Liver (tissue), 8 donors: ENCODE measurements at regions not wholly inside any gene's neighbourhood (a gene's known extent, or its start where the extent isn't known, plus 50 kb on each side); places are given as distances from the start of the nearest gene placed in this dataset.

Source experiments
- DNase-seq: peaks from one replicate; pipeline ENCODE4 v3.0.0-alpha.2; 2017; ENCODE audit warnings: low spot score
- H3K27ac ChIP-seq, 2 donors: one replicate each; pipeline ENCODE4 v1.7.0; 2013; ENCODE audit warnings: inconsistent platforms in 2 of 2, low read length in 2 of 2, control low read depth in 1 of 2, low read depth in 1 of 2, mild to moderate bottlenecking in 1 of 2
- H3K27me3 ChIP-seq, 4 donors: one replicate each; pipeline versions ENCODE4 v1.6.1 to v1.7.0; 2013; ENCODE audit warnings: low read length in 3 of 4, inconsistent platforms in 1 of 4, mild to moderate bottlenecking in 1 of 4, moderate library complexity in 1 of 4; ENCODE audit not compliant: control insufficient read depth in 4 of 4, insufficient read depth in 4 of 4
- H3K36me3 ChIP-seq, 4 donors: one replicate each; pipeline versions ENCODE4 v1.6.1 to v1.7.0; 2013; ENCODE audit warnings: low read length in 3 of 4, mild to moderate bottlenecking in 3 of 4, low read depth in 1 of 4, moderate library complexity in 1 of 4; ENCODE audit not compliant: control insufficient read depth in 4 of 4, insufficient read depth in 3 of 4
- H3K4me1 ChIP-seq, 4 donors: one replicate each; pipeline versions ENCODE4 v1.6.1 to v1.7.0; 2013; ENCODE audit warnings: low read length in 3 of 4, mild to moderate bottlenecking in 3 of 4, moderate library complexity in 1 of 4; ENCODE audit not compliant: control insufficient read depth in 4 of 4, insufficient read depth in 4 of 4
- H3K4me3 ChIP-seq, 3 donors: one replicate each; pipeline versions ENCODE4 v1.6.1 to v1.7.0; 2013; ENCODE audit warnings: low read length in 3 of 3, control low read depth in 1 of 3, low read depth in 1 of 3, mild to moderate bottlenecking in 1 of 3
- H3K9ac ChIP-seq, 2 donors: one replicate each; pipeline ENCODE4 v1.7.0; 2013; ENCODE audit warnings: low read length in 2 of 2, mild to moderate bottlenecking in 2 of 2, moderate library complexity in 2 of 2, control low read depth in 1 of 2, low read depth in 1 of 2
- H3K9me3 ChIP-seq, 4 donors: one replicate each; pipeline versions ENCODE4 v1.6.1 to v1.7.0; 2013; ENCODE audit warnings: low read length in 3 of 4; ENCODE audit not compliant: control insufficient read depth in 4 of 4
- EGR1 ChIP-seq, 2 donors: IDR thresholded peaks; 2 replicates each; pipeline ENCODE4 v1.6.1; 2016 to 2018; ENCODE audit warnings: antibody characterized with exemption in 2 of 2, low read depth in 2 of 2
- FOXA1 ChIP-seq: IDR thresholded peaks from 2 replicates; pipeline ENCODE4 v1.6.1; 2016; ENCODE audit warnings: antibody characterized with exemption
- FOXA2 ChIP-seq: IDR thresholded peaks from 2 replicates; pipeline ENCODE4 v1.6.1; 2016; ENCODE audit warnings: antibody characterized with exemption
- HNF4G ChIP-seq: IDR thresholded peaks from 2 replicates; pipeline ENCODE4 v1.6.1; 2016; ENCODE audit warnings: antibody characterized with exemption
- JUND ChIP-seq, 2 donors: IDR thresholded peaks; 2 replicates each; pipeline ENCODE4 v1.6.1; 2016; ENCODE audit warnings: antibody characterized with exemption in 2 of 2
- NR2F2 ChIP-seq: IDR thresholded peaks from 2 replicates; pipeline ENCODE4 v1.6.1; 2016; ENCODE audit warnings: antibody characterized with exemption
- RAD21 ChIP-seq, 2 donors: IDR thresholded peaks; 2 replicates each; pipeline ENCODE4 v1.6.1; 2016; ENCODE audit warnings: antibody characterized with exemption in 2 of 2, mild to moderate bottlenecking in 2 of 2
- RXRA ChIP-seq, 2 donors: IDR thresholded peaks; 2 replicates each; pipeline ENCODE4 v1.6.1; 2017 to 2018; ENCODE audit warnings: antibody characterized with exemption in 2 of 2, mild to moderate bottlenecking in 1 of 2
- SP1 ChIP-seq: IDR thresholded peaks from 2 replicates; pipeline ENCODE4 v1.6.1; 2018; ENCODE audit warnings: antibody characterized with exemption, mild to moderate bottlenecking
- WGBS: extraction: QIAGEN DNeasy Blood & Tissue Kit; methylation state at CpG from one replicate; pipeline ENCODE4 v1.1.7; 2013; 5-methylcytosine and 5-hydroxymethylcytosine counted together
- TF ChIP-seq, protein P1 (sequence below): IDR thresholded peaks from 2 replicates; pipeline ENCODE4 v1.6.1; 2016; ENCODE audit warnings: antibody characterized with exemption
- TF ChIP-seq, protein P2 (sequence below): fragments of 150-350 bp; IDR thresholded peaks from 2 replicates; pipeline ENCODE4 v1.5.1; 2017; ENCODE audit warnings: improper control_type of control experiment, low read depth, low read length; ENCODE audit not compliant: missing input control
- TF ChIP-seq, protein P3 (sequence below): IDR thresholded peaks from 2 replicates; pipeline ENCODE4 v1.6.1; 2016; ENCODE audit warnings: antibody characterized with exemption
- TF ChIP-seq, protein P4 (sequence below): IDR thresholded peaks from 2 replicates; pipeline ENCODE4 v1.6.1; 2016; ENCODE audit warnings: antibody characterized with exemption, mild to moderate bottlenecking
- TF ChIP-seq, protein P5 (sequence below): IDR thresholded peaks from 2 replicates; pipeline ENCODE4 v1.6.1; 2016; ENCODE audit warnings: antibody characterized with exemption
- donor health status: healthy.
- donor health status: healthy.
- donor health status: healthy.
- donor health status: healthy.
- donor health status: healthy.

DNA sequence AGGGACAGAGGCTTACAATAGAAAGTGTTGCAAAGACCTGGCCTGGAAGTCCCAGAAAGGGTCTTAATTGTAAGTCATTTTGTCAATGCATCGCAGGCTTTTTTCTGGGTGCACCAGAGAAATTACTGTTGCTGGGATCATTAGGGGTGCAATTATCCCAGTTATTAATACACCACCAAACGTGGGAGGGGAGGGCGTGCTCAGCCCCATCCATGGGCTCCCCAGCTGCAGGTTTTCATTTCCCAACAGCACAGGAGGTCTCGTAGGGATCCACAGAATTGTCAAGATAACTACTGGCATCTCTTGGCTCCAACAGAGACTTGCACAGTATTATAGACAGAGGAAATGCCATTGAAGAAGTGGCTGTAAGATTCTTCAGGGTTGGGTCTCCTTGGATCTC, 69.6 kb upstream of the FZD7 start:
- no peak overlapping the region for H3K27ac ChIP-seq
- no peaks in the 10 kb centered on the region for H3K9me3 ChIP-seq
- H3K4me3 ChIP-seq = no peak overlapping the region
- 90% methylated on average over 4 of the region's 4 CpGs for WGBS
- H3K27me3 ChIP-seq = no peaks in the 10 kb centered on the region
- H3K4me1 ChIP-seq = no peaks in the 10 kb centered on the region
- TF ChIP-seq, protein P1, sequence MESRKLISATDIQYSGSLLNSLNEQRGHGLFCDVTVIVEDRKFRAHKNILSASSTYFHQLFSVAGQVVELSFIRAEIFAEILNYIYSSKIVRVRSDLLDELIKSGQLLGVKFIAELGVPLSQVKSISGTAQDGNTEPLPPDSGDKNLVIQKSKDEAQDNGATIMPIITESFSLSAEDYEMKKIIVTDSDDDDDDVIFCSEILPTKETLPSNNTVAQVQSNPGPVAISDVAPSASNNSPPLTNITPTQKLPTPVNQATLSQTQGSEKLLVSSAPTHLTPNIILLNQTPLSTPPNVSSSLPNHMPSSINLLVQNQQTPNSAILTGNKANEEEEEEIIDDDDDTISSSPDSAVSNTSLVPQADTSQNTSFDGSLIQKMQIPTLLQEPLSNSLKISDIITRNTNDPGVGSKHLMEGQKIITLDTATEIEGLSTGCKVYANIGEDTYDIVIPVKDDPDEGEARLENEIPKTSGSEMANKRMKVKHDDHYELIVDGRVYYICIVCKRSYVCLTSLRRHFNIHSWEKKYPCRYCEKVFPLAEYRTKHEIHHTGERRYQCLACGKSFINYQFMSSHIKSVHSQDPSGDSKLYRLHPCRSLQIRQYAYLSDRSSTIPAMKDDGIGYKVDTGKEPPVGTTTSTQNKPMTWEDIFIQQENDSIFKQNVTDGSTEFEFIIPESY = no peak
- TF ChIP-seq HNF4G = no peak
- TF ChIP-seq, protein P2, sequence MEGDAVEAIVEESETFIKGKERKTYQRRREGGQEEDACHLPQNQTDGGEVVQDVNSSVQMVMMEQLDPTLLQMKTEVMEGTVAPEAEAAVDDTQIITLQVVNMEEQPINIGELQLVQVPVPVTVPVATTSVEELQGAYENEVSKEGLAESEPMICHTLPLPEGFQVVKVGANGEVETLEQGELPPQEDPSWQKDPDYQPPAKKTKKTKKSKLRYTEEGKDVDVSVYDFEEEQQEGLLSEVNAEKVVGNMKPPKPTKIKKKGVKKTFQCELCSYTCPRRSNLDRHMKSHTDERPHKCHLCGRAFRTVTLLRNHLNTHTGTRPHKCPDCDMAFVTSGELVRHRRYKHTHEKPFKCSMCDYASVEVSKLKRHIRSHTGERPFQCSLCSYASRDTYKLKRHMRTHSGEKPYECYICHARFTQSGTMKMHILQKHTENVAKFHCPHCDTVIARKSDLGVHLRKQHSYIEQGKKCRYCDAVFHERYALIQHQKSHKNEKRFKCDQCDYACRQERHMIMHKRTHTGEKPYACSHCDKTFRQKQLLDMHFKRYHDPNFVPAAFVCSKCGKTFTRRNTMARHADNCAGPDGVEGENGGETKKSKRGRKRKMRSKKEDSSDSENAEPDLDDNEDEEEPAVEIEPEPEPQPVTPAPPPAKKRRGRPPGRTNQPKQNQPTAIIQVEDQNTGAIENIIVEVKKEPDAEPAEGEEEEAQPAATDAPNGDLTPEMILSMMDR = no peak
- TF ChIP-seq, protein P3, sequence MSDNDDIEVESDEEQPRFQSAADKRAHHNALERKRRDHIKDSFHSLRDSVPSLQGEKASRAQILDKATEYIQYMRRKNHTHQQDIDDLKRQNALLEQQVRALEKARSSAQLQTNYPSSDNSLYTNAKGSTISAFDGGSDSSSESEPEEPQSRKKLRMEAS = no peak
- no peak for TF ChIP-seq FOXA1
- TF ChIP-seq JUND (IDR thresholded peaks at IDR 0.05) = no peak
- TF ChIP-seq, protein P4, sequence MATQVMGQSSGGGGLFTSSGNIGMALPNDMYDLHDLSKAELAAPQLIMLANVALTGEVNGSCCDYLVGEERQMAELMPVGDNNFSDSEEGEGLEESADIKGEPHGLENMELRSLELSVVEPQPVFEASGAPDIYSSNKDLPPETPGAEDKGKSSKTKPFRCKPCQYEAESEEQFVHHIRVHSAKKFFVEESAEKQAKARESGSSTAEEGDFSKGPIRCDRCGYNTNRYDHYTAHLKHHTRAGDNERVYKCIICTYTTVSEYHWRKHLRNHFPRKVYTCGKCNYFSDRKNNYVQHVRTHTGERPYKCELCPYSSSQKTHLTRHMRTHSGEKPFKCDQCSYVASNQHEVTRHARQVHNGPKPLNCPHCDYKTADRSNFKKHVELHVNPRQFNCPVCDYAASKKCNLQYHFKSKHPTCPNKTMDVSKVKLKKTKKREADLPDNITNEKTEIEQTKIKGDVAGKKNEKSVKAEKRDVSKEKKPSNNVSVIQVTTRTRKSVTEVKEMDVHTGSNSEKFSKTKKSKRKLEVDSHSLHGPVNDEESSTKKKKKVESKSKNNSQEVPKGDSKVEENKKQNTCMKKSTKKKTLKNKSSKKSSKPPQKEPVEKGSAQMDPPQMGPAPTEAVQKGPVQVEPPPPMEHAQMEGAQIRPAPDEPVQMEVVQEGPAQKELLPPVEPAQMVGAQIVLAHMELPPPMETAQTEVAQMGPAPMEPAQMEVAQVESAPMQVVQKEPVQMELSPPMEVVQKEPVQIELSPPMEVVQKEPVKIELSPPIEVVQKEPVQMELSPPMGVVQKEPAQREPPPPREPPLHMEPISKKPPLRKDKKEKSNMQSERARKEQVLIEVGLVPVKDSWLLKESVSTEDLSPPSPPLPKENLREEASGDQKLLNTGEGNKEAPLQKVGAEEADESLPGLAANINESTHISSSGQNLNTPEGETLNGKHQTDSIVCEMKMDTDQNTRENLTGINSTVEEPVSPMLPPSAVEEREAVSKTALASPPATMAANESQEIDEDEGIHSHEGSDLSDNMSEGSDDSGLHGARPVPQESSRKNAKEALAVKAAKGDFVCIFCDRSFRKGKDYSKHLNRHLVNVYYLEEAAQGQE = no peak
- TF ChIP-seq SP1 = no peak
- TF ChIP-seq NR2F2 = no peak
- TF ChIP-seq, protein P5, sequence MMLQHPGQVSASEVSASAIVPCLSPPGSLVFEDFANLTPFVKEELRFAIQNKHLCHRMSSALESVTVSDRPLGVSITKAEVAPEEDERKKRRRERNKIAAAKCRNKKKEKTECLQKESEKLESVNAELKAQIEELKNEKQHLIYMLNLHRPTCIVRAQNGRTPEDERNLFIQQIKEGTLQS = no peak
- no peak for TF ChIP-seq RAD21 (IDR thresholded peaks at IDR 0.05)
- no peak for TF ChIP-seq FOXA2
- H3K9ac ChIP-seq = no peak overlapping the region
- no peaks in the 10 kb centered on the region for H3K36me3 ChIP-seq
- no peak for DNase-seq

DNA sequence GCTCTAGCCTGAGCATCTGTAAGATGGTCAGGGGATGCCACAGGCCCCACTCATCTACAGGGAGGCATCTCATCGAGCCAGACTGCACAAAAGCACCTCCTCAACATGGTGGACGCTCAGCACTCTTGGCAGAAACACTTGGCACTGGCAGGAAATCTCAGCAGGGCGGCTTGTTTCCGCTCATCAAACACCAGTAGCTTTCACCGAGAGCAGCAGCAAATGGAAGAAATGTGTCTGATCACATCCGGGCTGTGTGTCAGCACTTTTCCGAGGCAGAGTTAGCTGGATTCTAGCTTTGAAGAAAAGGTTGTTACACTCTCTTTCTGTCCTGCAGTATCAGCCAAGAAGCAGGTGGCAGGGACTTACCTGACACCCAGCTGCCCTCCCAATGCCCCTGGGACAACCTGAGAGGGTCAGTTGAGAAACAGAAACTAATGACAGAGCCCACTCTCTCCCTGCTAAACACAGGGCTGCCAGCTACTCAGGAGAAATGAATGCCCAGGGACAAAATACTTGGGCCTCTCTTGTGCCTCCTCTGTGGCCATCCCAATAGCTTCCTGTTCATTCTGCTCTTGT, 68.9 kb upstream of the FZD7 start:
- no peak overlapping the region for H3K27ac ChIP-seq
- H3K27me3 ChIP-seq = no peaks in the 10 kb centered on the region
- H3K9ac ChIP-seq = no peak overlapping the region
- 83% methylated on average over 7 of the region's 7 CpGs for WGBS
- no peaks in the 10 kb centered on the region for H3K9me3 ChIP-seq
- H3K36me3 ChIP-seq = no peaks in the 10 kb centered on the region
- no peak for DNase-seq
- H3K4me1 ChIP-seq = no peaks in the 10 kb centered on the region
- H3K4me3 ChIP-seq = no peak overlapping the region
- TF ChIP-seq RXRA (IDR thresholded peaks at IDR 0.05) (no peak), HNF4G (no peak), SP1 (no peak), EGR1 (IDR thresholded peaks at IDR 0.05; ENCODE audit: low read depth in 2 of 2) (no peak), RAD21 (IDR thresholded peaks at IDR 0.05) (no peak)
- TF ChIP-seq, protein P1 = no peak
- TF ChIP-seq, protein P5 = no peak
- TF ChIP-seq, protein P4 = no peak
- TF ChIP-seq, protein P2 = no peak
